GM18907 (cell line): ENCODE measurements at regions not wholly inside any gene's neighbourhood (a gene's known extent, or its start where the extent isn't known, plus 50 kb on each side); places are given as distances from the start of the nearest gene placed in this dataset.

Experiments used
- ATAC-seq: cut with Tn5 transposase; IDR thresholded peaks from one replicate; pipeline ENCODE4 v1.9.1; 2021; ENCODE audit warnings: mild to moderate bottlenecking, moderate library complexity; ENCODE audit not compliant: unreplicated experiment

GRCh38 chr7:41803569-41803968 lies 100.7 kb upstream of the INHBA start:
- no peak for ATAC-seq

GRCh38 chr7:41796331-41796730 lies 93.4 kb upstream of the INHBA start:
- no peak for ATAC-seq

- no peak for ATAC-seq
Measured at GRCh38 chr7:41795276-41795833, 92.5 kb upstream of the INHBA start.

GRCh38 chr7:41793556-41793955 lies 90.7 kb upstream of the INHBA start:
- no peak for ATAC-seq

- no peak for ATAC-seq
Measured at GRCh38 chr7:41792120-41792519, 89.2 kb upstream of the INHBA start.

- no peak for ATAC-seq
Measured at GRCh38 chr7:41788556-41788955, 85.7 kb upstream of the INHBA start.

- no peak for ATAC-seq
Measured at GRCh38 chr7:41787651-41788350, 84.9 kb upstream of the INHBA start.

GRCh38 chr7:41786944-41787343 lies 84.1 kb upstream of the INHBA start:
- ATAC-seq: no peak

GRCh38 chr7:41786404-41786803 lies 83.5 kb upstream of the INHBA start:
- ATAC-seq: no peak

GRCh38 chr7:41785840-41786239 lies 83.0 kb upstream of the INHBA start:
- ATAC-seq: no peak

GRCh38 chr7:41785265-41785664 lies 82.4 kb upstream of the INHBA start:
- no peak for ATAC-seq

GRCh38 chr7:41779918-41780317 lies 77.0 kb upstream of the INHBA start:
- ATAC-seq: no peak

GRCh38 chr7:41777894-41778596 lies 75.2 kb upstream of the INHBA start:
- ATAC-seq: no peak

- ATAC-seq: no peak
Measured at GRCh38 chr7:41774966-41775365, 72.1 kb upstream of the INHBA start.

GRCh38 chr7:41773756-41774155 lies 70.9 kb upstream of the INHBA start:
- ATAC-seq: no peak

GRCh38 chr7:41771717-41772116 lies 68.8 kb upstream of the INHBA start:
- no peak for ATAC-seq

- no peak for ATAC-seq
Measured at GRCh38 chr7:41769162-41769561, 66.3 kb upstream of the INHBA start.

GRCh38 chr7:41763626-41764025 lies 60.7 kb upstream of the INHBA start:
- no peak for ATAC-seq

- no peak for ATAC-seq
Measured at GRCh38 chr7:41762641-41763040, 59.8 kb upstream of the INHBA start.

- no peak for ATAC-seq
Measured at GRCh38 chr7:41760293-41760692, 57.4 kb upstream of the INHBA start.

- ATAC-seq: no peak
Measured at GRCh38 chr7:41758321-41758720, 55.4 kb upstream of the INHBA start.

GRCh38 chr7:41756650-41757182 lies 53.8 kb upstream of the INHBA start:
- no peak for ATAC-seq
